H9 (cell line): ENCODE measurements at regions not wholly inside any gene's neighbourhood (a gene's known extent, or its start where the extent isn't known, plus 50 kb on each side); places are given as distances from the start of the nearest gene placed in this dataset.

Source experiments
- DNase-seq: peaks from one replicate; pipeline ENCODE4 v3.0.0-alpha.2; 2017
- H2AFZ ChIP-seq: one replicate; pipeline ENCODE4 v1.6.1; 2013; ENCODE audit warnings: mild to moderate bottlenecking, low read length, control low read depth, moderate library complexity
- H2AK5ac ChIP-seq: 2 replicates; pipeline ENCODE4 v1.6.1; 2013; ENCODE audit warnings: low read length, control low read depth, mixed read lengths; ENCODE audit not compliant: insufficient read length
- H2BK120ac ChIP-seq: one replicate; pipeline ENCODE4 v1.6.1; 2013; ENCODE audit warnings: low read depth, mild to moderate bottlenecking, low read length, control low read depth, inconsistent platforms; ENCODE audit not compliant: poor library complexity, severe bottlenecking
- H2BK12ac ChIP-seq: 2 replicates; pipeline ENCODE4 v1.6.1; 2013; ENCODE audit warnings: low read length, control low read depth, mixed read lengths, low read depth; ENCODE audit not compliant: insufficient read length
- H2BK15ac ChIP-seq: 2 replicates; pipeline ENCODE4 v1.6.1; 2013; ENCODE audit warnings: low read depth, low read length, control low read depth
- H2BK20ac ChIP-seq: one replicate; pipeline ENCODE4 v1.6.1; 2013; ENCODE audit warnings: low read depth, mild to moderate bottlenecking, low read length, control low read depth, inconsistent platforms; ENCODE audit not compliant: poor library complexity, severe bottlenecking
- H2BK5ac ChIP-seq: 2 replicates; pipeline ENCODE4 v1.6.1; 2013; ENCODE audit warnings: low read length, control low read depth, mixed read lengths; ENCODE audit not compliant: insufficient read length
- H3K14ac ChIP-seq: 2 replicates; pipeline ENCODE4 v1.6.1; 2013; ENCODE audit warnings: low read length, control low read depth; ENCODE audit not compliant: insufficient read depth
- H3K18ac ChIP-seq: 2 replicates; pipeline ENCODE4 v1.6.1; 2013; ENCODE audit warnings: low read depth, mild to moderate bottlenecking, mixed read lengths, low read length, control low read depth; ENCODE audit not compliant: insufficient read length
- H3K23ac ChIP-seq: 2 replicates; pipeline ENCODE4 v1.6.1; 2013; ENCODE audit warnings: low read length, control low read depth, mixed read lengths, low read depth; ENCODE audit not compliant: insufficient read length
- H3K23me2 ChIP-seq: 2 replicates; pipeline ENCODE4 v1.6.1; 2013; ENCODE audit warnings: low read depth, mild to moderate bottlenecking, mixed read lengths, low read length, control low read depth; ENCODE audit not compliant: insufficient read length, poor library complexity, severe bottlenecking
- H3K27ac ChIP-seq: 2 replicates; pipeline ENCODE4 v1.5.1; 2013; ENCODE audit warnings: low read length, control low read depth, mixed read lengths, low read depth; ENCODE audit not compliant: insufficient read length
- H3K27me3 ChIP-seq: 2 replicates; pipeline ENCODE4 v1.6.1; 2013; ENCODE audit warnings: low read length, control low read depth, inconsistent platforms; ENCODE audit not compliant: insufficient read depth
- H3K4ac ChIP-seq: 2 replicates; pipeline ENCODE4 v1.6.1; 2013; ENCODE audit warnings: low read depth, mild to moderate bottlenecking, control low read depth, inconsistent platforms, low read length, moderate library complexity
- H3K4me1 ChIP-seq: 2 replicates; pipeline ENCODE4 v1.6.1; 2013; ENCODE audit warnings: low read length, control low read depth, inconsistent platforms; ENCODE audit not compliant: insufficient read depth
- H3K4me2 ChIP-seq: 2 replicates; pipeline ENCODE4 v1.6.1; 2013; ENCODE audit warnings: low read length, control low read depth, mixed read lengths; ENCODE audit not compliant: insufficient read length, insufficient read depth
- H3K56ac ChIP-seq: 2 replicates; pipeline ENCODE4 v1.6.1; 2013; ENCODE audit warnings: low read depth, mild to moderate bottlenecking, mixed read lengths, low read length, control low read depth; ENCODE audit not compliant: insufficient read length
- H3K79me1 ChIP-seq: 2 replicates; pipeline ENCODE4 v1.6.1; 2013; ENCODE audit warnings: low read depth, mild to moderate bottlenecking, moderate library complexity, low read length, control low read depth, inconsistent platforms; ENCODE audit not compliant: insufficient read depth, poor library complexity, severe bottlenecking
- H3K79me2 ChIP-seq: 2 replicates; pipeline ENCODE4 v1.6.1; 2013; ENCODE audit warnings: low read length, control low read depth, inconsistent platforms; ENCODE audit not compliant: insufficient read depth
- H3K9ac ChIP-seq: 2 replicates; pipeline ENCODE4 v1.6.1; 2013; ENCODE audit warnings: low read length, control low read depth, mixed read lengths; ENCODE audit not compliant: insufficient read length; ENCODE audit errors: extremely low read depth
- H3K9me3 ChIP-seq: one replicate; pipeline ENCODE4 v1.6.1; 2013; ENCODE audit warnings: low read depth, low read length, inconsistent platforms; ENCODE audit not compliant: control insufficient read depth
- H3T11ph ChIP-seq: one replicate; pipeline ENCODE4 v1.6.1; 2013; ENCODE audit warnings: mild to moderate bottlenecking, low read length, control low read depth, inconsistent platforms
- H4K20me1 ChIP-seq: one replicate; pipeline ENCODE4 v1.6.1; 2013; ENCODE audit not compliant: control insufficient read depth, insufficient read length, insufficient read depth
- H4K5ac ChIP-seq: 2 replicates; pipeline ENCODE4 v1.6.1; 2013; ENCODE audit warnings: low read depth, mild to moderate bottlenecking, mixed read lengths, low read length, control low read depth; ENCODE audit not compliant: insufficient read length
- H4K8ac ChIP-seq: replicated peaks from 2 replicates; pipeline ENCODE4 v1.6.1; 2013; ENCODE audit warnings: low read length, control low read depth, mixed read lengths, low read depth; ENCODE audit not compliant: insufficient read length
- H4K91ac ChIP-seq: 2 replicates; pipeline ENCODE4 v1.6.1; 2013; ENCODE audit warnings: low read depth, mild to moderate bottlenecking, moderate library complexity, mixed read lengths, low read length, control low read depth; ENCODE audit not compliant: insufficient read length
- H3K27ac Mint-ChIP-seq, 3 experiments: 2 replicates in 2 of 3; 3 replicates in 1 of 3; pipeline ENCODE4 v1.8.0; 2020 to 2021; ENCODE audit warnings: mixed read lengths in 3 of 3, mild to moderate bottlenecking in 1 of 3, moderate library complexity in 1 of 3
- H3K27me3 Mint-ChIP-seq: 2 replicates; pipeline ENCODE4 v1.8.0; 2021; ENCODE audit warnings: low read depth, mild to moderate bottlenecking, moderate library complexity, mixed read lengths
- H3K36me3 Mint-ChIP-seq, 3 experiments: 2 replicates in 2 of 3; 3 replicates in 1 of 3; pipeline ENCODE4 v1.8.0; 2020 to 2021; ENCODE audit warnings: low read depth in 3 of 3, mixed read lengths in 3 of 3; ENCODE audit not compliant: insufficient read depth in 1 of 3
- H3K4me1 Mint-ChIP-seq, 2 experiments: 2 replicates each; pipeline ENCODE4 v1.8.0; 2020; ENCODE audit warnings: mixed read lengths in 2 of 2
- H3K4me3 Mint-ChIP-seq, 2 experiments: 2 replicates in 1 of 2; 3 replicates in 1 of 2; pipeline ENCODE4 v1.8.0; 2020 to 2021; ENCODE audit warnings: mild to moderate bottlenecking in 2 of 2, mixed read lengths in 2 of 2, moderate library complexity in 1 of 2
- H3K9me3 Mint-ChIP-seq, 2 experiments: 2 replicates in 1 of 2; 3 replicates in 1 of 2; pipeline ENCODE4 v1.8.0; 2020; ENCODE audit warnings: mild to moderate bottlenecking in 2 of 2, mixed read lengths in 2 of 2, moderate library complexity in 1 of 2
- whole genome bisulfite sequencing: extraction: QIAGEN DNeasy Blood & Tissue Kit; methylation state at CpG from one replicate; pipeline ENCODE4 v1.1.7; 2013; ENCODE audit warnings: missing lambda C conversion rate, low lambda C conversion rate, mixed read lengths; ENCODE audit not compliant: insufficient read length; ENCODE audit errors: extremely low coverage; 5-methylcytosine and 5-hydroxymethylcytosine counted together
- TF ChIP-seq, protein P1 (sequence below): fragments of 200-600 bp; sonication (generic); conservative IDR thresholded peaks from 3 replicates; pipeline ENCODE4 v1.8.0; 2021; ENCODE audit warnings: antibody characterized with exemption, mild to moderate bottlenecking

- H3K4me1 Mint-ChIP-seq: no peaks in the 10 kb centered on the region
- Histone ChIP-seq H2AK5ac (no peak overlapping the region), H2BK20ac (no peak overlapping the region), H3K14ac (no peak overlapping the region), H4K5ac (no peak overlapping the region), H3K79me1 (no peaks in the 10 kb centered on the region), H3K4me2 (no peak overlapping the region), H4K20me1 (no peaks in the 10 kb centered on the region), H3K23me2 (no peaks in the 10 kb centered on the region), H2BK5ac (no peak overlapping the region), H3K79me2 (no peaks in the 10 kb centered on the region), H2BK120ac (no peak overlapping the region), H2BK15ac (no peak overlapping the region), H3K18ac (no peak overlapping the region), H3K27me3 (no peaks in the 10 kb centered on the region), H4K8ac (no peak overlapping the region), H2BK12ac (no peak overlapping the region), H4K91ac (no peak overlapping the region), H3T11ph (no peak overlapping the region), H3K4ac (no peak overlapping the region), H3K4me1 (no peaks in the 10 kb centered on the region), H3K9me3 (no peaks in the 10 kb centered on the region), H3K56ac (no peak overlapping the region), H2AFZ (no peak overlapping the region), H3K23ac (no peak overlapping the region), H3K27ac (no peak overlapping the region), H3K9ac (no peak overlapping the region)
- H3K27me3 Mint-ChIP-seq: no peaks in the 10 kb centered on the region
- H3K4me3 Mint-ChIP-seq: no peak overlapping the region
- no CpG with 5 or more reads among the region's 3 CpGs for WGBS
- DNase-seq: no peak
- no peaks in the 10 kb centered on the region for H3K9me3 Mint-ChIP-seq
- TF ChIP-seq, protein P1, sequence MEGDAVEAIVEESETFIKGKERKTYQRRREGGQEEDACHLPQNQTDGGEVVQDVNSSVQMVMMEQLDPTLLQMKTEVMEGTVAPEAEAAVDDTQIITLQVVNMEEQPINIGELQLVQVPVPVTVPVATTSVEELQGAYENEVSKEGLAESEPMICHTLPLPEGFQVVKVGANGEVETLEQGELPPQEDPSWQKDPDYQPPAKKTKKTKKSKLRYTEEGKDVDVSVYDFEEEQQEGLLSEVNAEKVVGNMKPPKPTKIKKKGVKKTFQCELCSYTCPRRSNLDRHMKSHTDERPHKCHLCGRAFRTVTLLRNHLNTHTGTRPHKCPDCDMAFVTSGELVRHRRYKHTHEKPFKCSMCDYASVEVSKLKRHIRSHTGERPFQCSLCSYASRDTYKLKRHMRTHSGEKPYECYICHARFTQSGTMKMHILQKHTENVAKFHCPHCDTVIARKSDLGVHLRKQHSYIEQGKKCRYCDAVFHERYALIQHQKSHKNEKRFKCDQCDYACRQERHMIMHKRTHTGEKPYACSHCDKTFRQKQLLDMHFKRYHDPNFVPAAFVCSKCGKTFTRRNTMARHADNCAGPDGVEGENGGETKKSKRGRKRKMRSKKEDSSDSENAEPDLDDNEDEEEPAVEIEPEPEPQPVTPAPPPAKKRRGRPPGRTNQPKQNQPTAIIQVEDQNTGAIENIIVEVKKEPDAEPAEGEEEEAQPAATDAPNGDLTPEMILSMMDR: no peak
- no peaks in the 10 kb centered on the region for H3K36me3 Mint-ChIP-seq
- no peak overlapping the region for H3K27ac Mint-ChIP-seq
These were observed 438.9 kb downstream of the ARHGEF28 start for GRCh38 chr5:74064911-74065310.
